Type B pancreatic cell (in vitro differentiated cells): ENCODE measurements at regions not wholly inside any gene's neighbourhood (a gene's known extent, or its start where the extent isn't known, plus 50 kb on each side); places are given as distances from the start of the nearest gene placed in this dataset.
A peak's percentile ranks its signal among the peaks of the same experiment; 100 is the strongest.
"Not testable (repeated sequence)": the region's sequence is repeated elsewhere in the genome, so short reads cannot be mapped to it uniquely, and the experiment has no call there.

ENCODE experiments used
- DNase-seq: peaks from one replicate; pipeline ENCODE4 v3.0.0; 2021; ENCODE audit warnings: mixed read lengths; ENCODE audit not compliant: unreplicated experiment; ENCODE audit errors: extremely low spot score
- H3K27ac Mint-ChIP-seq: 2 replicates; pipeline ENCODE4 v1.8.0; 2021; ENCODE audit warnings: mild to moderate bottlenecking, mixed read lengths
- H3K27me3 Mint-ChIP-seq: 2 replicates; pipeline ENCODE4 v1.8.0; 2021; ENCODE audit warnings: mixed read lengths
- H3K36me3 Mint-ChIP-seq: 2 replicates; pipeline ENCODE4 v1.8.0; 2021; ENCODE audit warnings: mixed read lengths
- H3K4me1 Mint-ChIP-seq: one replicate; pipeline ENCODE4 v1.8.0; 2021; ENCODE audit warnings: mixed read lengths; ENCODE audit not compliant: unreplicated experiment
- H3K4me3 Mint-ChIP-seq: 2 replicates; pipeline ENCODE4 v1.8.0; 2021; ENCODE audit warnings: mild to moderate bottlenecking, mixed read lengths
- H3K9me3 Mint-ChIP-seq: 2 replicates; pipeline ENCODE4 v1.8.0; 2021; ENCODE audit warnings: mixed read lengths
- CTCF ChIP-seq: fragments of 200-600 bp; sonication (generic); conservative IDR thresholded peaks from 2 replicates; pipeline ENCODE4 v1.5.0; 2021; ENCODE audit warnings: antibody characterized with exemption, mild to moderate bottlenecking

GRCh38 chr3:10655105-10655504 lies 149.7 kb upstream of the ATP2B2 start:
- no peak for TF ChIP-seq CTCF
- Mint-ChIP-seq H3K27ac (no peak overlapping the region), H3K4me1 (no peaks in the 10 kb centered on the region), H3K27me3 (peaks cover 50% of the 10 kb centered on the region), H3K36me3 (no peaks in the 10 kb centered on the region), H3K9me3 (no peaks in the 10 kb centered on the region), H3K4me3 (no peak overlapping the region)
- peak; percentile 8 for DNase-seq

- peaks cover 56% of the 10 kb centered on the region for H3K27me3 Mint-ChIP-seq
- not testable (repeated sequence) for DNase-seq, H3K9me3 Mint-ChIP-seq, H3K36me3 Mint-ChIP-seq, H3K4me3 Mint-ChIP-seq, H3K4me1 Mint-ChIP-seq, H3K27ac Mint-ChIP-seq
These were observed 152.0 kb upstream of the ATP2B2 start for GRCh38 chr3:10657339-10657738.

- Mint-ChIP-seq H3K36me3 (no peaks in the 10 kb centered on the region), H3K4me1 (no peaks in the 10 kb centered on the region), H3K4me3 (no peak overlapping the region), H3K27me3 (peaks cover 39% of the 10 kb centered on the region), H3K27ac (no peak overlapping the region), H3K9me3 (no peaks in the 10 kb centered on the region)
- no peak for DNase-seq
- no peak for TF ChIP-seq CTCF
These were observed 150.4 kb upstream of the SLC6A11 start for GRCh38 chr3:10665592-10665991.

- H3K4me1 Mint-ChIP-seq = no peaks in the 10 kb centered on the region
- H3K36me3 Mint-ChIP-seq = no peaks in the 10 kb centered on the region
- no peaks in the 10 kb centered on the region for H3K9me3 Mint-ChIP-seq
- no peak overlapping the region for H3K27ac Mint-ChIP-seq
- no peak for DNase-seq
- no peak overlapping the region for H3K4me3 Mint-ChIP-seq
- peaks cover 37% of the 10 kb centered on the region for H3K27me3 Mint-ChIP-seq
- no peak for TF ChIP-seq CTCF
These were observed 149.4 kb upstream of the SLC6A11 start for GRCh38 chr3:10666621-10667020.

GRCh38 chr3:10667269-10667668 lies 148.8 kb upstream of the SLC6A11 start:
- no peaks in the 10 kb centered on the region for H3K36me3 Mint-ChIP-seq
- H3K4me1 Mint-ChIP-seq = no peaks in the 10 kb centered on the region
- no peak overlapping the region for H3K27ac Mint-ChIP-seq
- H3K9me3 Mint-ChIP-seq = no peaks in the 10 kb centered on the region
- no peak for TF ChIP-seq CTCF
- no peak overlapping the region for H3K4me3 Mint-ChIP-seq
- DNase-seq = no peak
- H3K27me3 Mint-ChIP-seq = peaks cover 37% of the 10 kb centered on the region

- Mint-ChIP-seq H3K9me3 (no peaks in the 10 kb centered on the region), H3K4me3 (no peak overlapping the region), H3K27ac (no peak overlapping the region), H3K36me3 (no peaks in the 10 kb centered on the region), H3K4me1 (no peaks in the 10 kb centered on the region), H3K27me3 (peaks cover 37% of the 10 kb centered on the region)
- no peak for DNase-seq
- TF ChIP-seq CTCF = no peak
These were observed 148.0 kb upstream of the SLC6A11 start for GRCh38 chr3:10667901-10668476.
